H1 (cell line): ENCODE measurements at regions not wholly inside any gene's neighbourhood (a gene's known extent, or its start where the extent isn't known, plus 50 kb on each side); places are given as distances from the start of the nearest gene placed in this dataset.

Experiments used
- CTCF ChIA-PET: fragments of 300-600 bp; sonication (Branson Sonifier 250); formaldehyde crosslinking; loops from one replicate; lab custom pipeline; 2021; ENCODE audit not compliant: partially characterized antibody; lab: Charles Lee
- POLR2A ChIA-PET: fragments of 300-600 bp; sonication (Branson Sonifier 250); formaldehyde crosslinking; loops from one replicate; lab custom pipeline; 2021; ENCODE audit warnings: inconsistent platforms; ENCODE audit not compliant: partially characterized antibody; lab: Charles Lee
- DNase-seq, 2 experiments: peaks; one replicate each; pipeline versions ENCODE4 v3.0.0 to v3.0.0-alpha.2; 2010 to 2022; ENCODE audit warnings: low spot score in 2 of 2, low read depth in 1 of 2, mixed read lengths in 1 of 2
- FAIRE-seq: peaks from 2 replicates; lab custom pipeline; 2011; peaks lifted over from hg19 to GRCh38; lab: Jason Lieb, UNC
- H2AFZ ChIP-seq: 2 replicates; pipeline ENCODE4 v1.8.1; 2012; ENCODE audit warnings: low read length, inconsistent platforms
- H2AK5ac ChIP-seq: 2 replicates; pipeline ENCODE4 v1.6.1; 2013; ENCODE audit warnings: low read depth, low read length
- H2BK120ac ChIP-seq: replicated peaks from 2 replicates; pipeline ENCODE3; 2013; ENCODE audit warnings: low read depth, low read length, inconsistent platforms
- H2BK12ac ChIP-seq: 2 replicates; pipeline ENCODE4 v1.6.1; 2013; ENCODE audit warnings: low read depth, low read length
- H2BK15ac ChIP-seq: 2 replicates; pipeline ENCODE4 v1.6.1; 2013; ENCODE audit warnings: low read length
- H2BK20ac ChIP-seq: 2 replicates; pipeline ENCODE4 v1.6.1; 2013; ENCODE audit warnings: low read length
- H2BK5ac ChIP-seq: 2 replicates; pipeline ENCODE4 v1.6.1; 2013; ENCODE audit warnings: low read depth, low read length
- H3K14ac ChIP-seq: 2 replicates; pipeline ENCODE4 v1.6.1; 2013; ENCODE audit warnings: inconsistent platforms; ENCODE audit not compliant: insufficient read length
- H3K18ac ChIP-seq: 2 replicates; pipeline ENCODE4 v1.6.1; 2013; ENCODE audit warnings: low read length; ENCODE audit errors: extremely low read depth
- H3K23ac ChIP-seq: 2 replicates; pipeline ENCODE4 v1.6.1; 2013; ENCODE audit warnings: inconsistent platforms; ENCODE audit not compliant: insufficient read length
- H3K23me2 ChIP-seq: 2 replicates; pipeline ENCODE4 v1.6.1; 2013; ENCODE audit warnings: low read depth, low read length
- H3K27ac ChIP-seq: 2 replicates; pipeline ENCODE4 v1.6.1; 2011; ENCODE audit warnings: low read depth, low read length, inconsistent platforms
- H3K27me3 ChIP-seq, 4 experiments: replicated peaks in 1 of 4; 1 replicate in 1 of 4; 2 replicates in 3 of 4; pipeline versions ENCODE4 v1.6.1 to v1.8.1; 2011 to 2013; ENCODE audit warnings: low read length in 3 of 4, mild to moderate bottlenecking in 3 of 4, inconsistent platforms in 2 of 4, mixed read lengths in 2 of 4, moderate library complexity in 1 of 4; ENCODE audit not compliant: control insufficient read depth in 3 of 4, insufficient read depth in 3 of 4; ENCODE audit errors: extremely low read depth in 1 of 4
- H3K36me3 ChIP-seq, 4 experiments: 2 replicates each; pipeline versions ENCODE4 v1.6.1 to v1.8.1; 2011 to 2013; ENCODE audit warnings: mild to moderate bottlenecking in 4 of 4, low read length in 3 of 4, moderate library complexity in 2 of 4, control low read depth in 1 of 4, inconsistent platforms in 1 of 4; ENCODE audit not compliant: insufficient read depth in 4 of 4, control insufficient read depth in 2 of 4
- H3K4ac ChIP-seq: replicated peaks from 2 replicates; pipeline ENCODE3; 2013; ENCODE audit warnings: low read length, low read depth, mixed read lengths, inconsistent platforms; ENCODE audit not compliant: insufficient read length
- H3K4me1 ChIP-seq, 4 experiments: replicated peaks in 1 of 4; 1 replicate in 1 of 4; 2 replicates in 3 of 4; pipeline versions ENCODE4 v1.6.1 to v1.8.1; 2011 to 2013; ENCODE audit warnings: low read length in 3 of 4, inconsistent platforms in 2 of 4, mixed read lengths in 1 of 4; ENCODE audit not compliant: insufficient read depth in 4 of 4, control insufficient read depth in 3 of 4
- H3K4me2 ChIP-seq, 2 experiments: 2 replicates each; pipeline versions ENCODE4 v1.6.1 to v1.8.1; 2011 to 2013; ENCODE audit warnings: low read depth in 2 of 2, low read length in 2 of 2, control low read depth in 1 of 2, inconsistent platforms in 1 of 2, mild to moderate bottlenecking in 1 of 2; ENCODE audit not compliant: insufficient read depth in 1 of 2
- H3K4me3 ChIP-seq, 4 experiments: fragments of 200-600, 300-600 bp in 1 of 4; sonication (generic), shearing (Covaris generic), sonication (Bioruptor Twin) in 1 of 4; 2 replicates each; pipeline versions ENCODE4 v1.5.1 to v1.8.1; 2011 to 2016; ENCODE audit warnings: low read length in 4 of 4, low read depth in 3 of 4, control low read depth in 2 of 4, inconsistent platforms in 2 of 4, mild to moderate bottlenecking in 2 of 4, mixed read lengths in 1 of 4, moderate library complexity in 1 of 4; ENCODE audit not compliant: insufficient read depth in 2 of 4; ENCODE audit errors: extremely low read depth in 1 of 4
- H3K56ac ChIP-seq: replicated peaks from 2 replicates; pipeline ENCODE3; 2013; ENCODE audit warnings: low read depth, mild to moderate bottlenecking, mixed read lengths, low read length, inconsistent platforms; ENCODE audit not compliant: insufficient read length
- H3K79me1 ChIP-seq: 2 replicates; pipeline ENCODE4 v1.6.1; 2013; ENCODE audit warnings: low read depth, low read length, control low read depth
- H3K79me2 ChIP-seq, 2 experiments: 2 replicates each; pipeline versions ENCODE4 v1.6.1 to v1.8.1; 2012 to 2013; ENCODE audit warnings: low read length in 2 of 2, mild to moderate bottlenecking in 2 of 2, inconsistent platforms in 1 of 2; ENCODE audit not compliant: insufficient read depth in 2 of 2, control insufficient read depth in 1 of 2
- H3K9ac ChIP-seq, 4 experiments: replicated peaks in 1 of 4; 1 replicate in 1 of 4; 2 replicates in 3 of 4; pipeline versions ENCODE4 v1.6.1 to v1.8.1; 2011 to 2013; ENCODE audit warnings: low read depth in 3 of 4, low read length in 3 of 4, control low read depth in 2 of 4, mild to moderate bottlenecking in 2 of 4, moderate library complexity in 2 of 4, inconsistent platforms in 1 of 4; ENCODE audit errors: extremely low read depth in 1 of 4
- H3K9me3 ChIP-seq, 2 experiments: 2 replicates each; pipeline versions ENCODE4 v1.6.1 to v1.8.1; 2012 to 2013; ENCODE audit warnings: mild to moderate bottlenecking in 2 of 2, moderate library complexity in 2 of 2, control low read depth in 1 of 2, inconsistent platforms in 1 of 2, low read depth in 1 of 2, low read length in 1 of 2, mixed read lengths in 1 of 2; ENCODE audit not compliant: insufficient read depth in 2 of 2
- H4K20me1 ChIP-seq, 2 experiments: replicated peaks in 1 of 2; 2 replicates each; pipeline versions ENCODE3 to v1.8.1; 2011 to 2013; ENCODE audit warnings: inconsistent platforms in 2 of 2, low read length in 2 of 2, mild to moderate bottlenecking in 1 of 2; ENCODE audit not compliant: insufficient read depth in 2 of 2, control insufficient read depth in 1 of 2
- H4K5ac ChIP-seq: 2 replicates; pipeline ENCODE4 v1.6.1; 2013; ENCODE audit warnings: low read length, low read depth, mixed read lengths, inconsistent platforms; ENCODE audit not compliant: insufficient read length
- H4K8ac ChIP-seq: 2 replicates; pipeline ENCODE4 v1.8.0; 2013; ENCODE audit warnings: mild to moderate bottlenecking, moderate library complexity, low read length, inconsistent platforms; ENCODE audit not compliant: insufficient read depth; ENCODE audit errors: extremely low read depth
- H4K91ac ChIP-seq: replicated peaks from 2 replicates; pipeline ENCODE3; 2013; ENCODE audit warnings: low read length, mixed read lengths, inconsistent platforms; ENCODE audit not compliant: insufficient read length
- BACH1 ChIP-seq: IDR thresholded peaks from 2 replicates; pipeline ENCODE4 v1.6.1; 2012; ENCODE audit warnings: low read length, improper control_type of control experiment
- CTBP2 ChIP-seq: IDR thresholded peaks from 2 replicates; pipeline ENCODE4 v1.7.0; 2011; ENCODE audit warnings: borderline replicate concordance, mild to moderate bottlenecking, moderate library complexity, mixed read lengths, low read length; ENCODE audit not compliant: insufficient read depth, insufficient read length
- CTCF ChIP-seq, 3 experiments: IDR thresholded peaks; 1 replicate in 2 of 3; 2 replicates in 1 of 3; pipeline versions ENCODE4 v1.5.1 to v1.6.1; 2011; ENCODE audit warnings: low read length in 3 of 3, mild to moderate bottlenecking in 3 of 3, inconsistent platforms in 2 of 3, low read depth in 1 of 3, moderate library complexity in 1 of 3; ENCODE audit not compliant: insufficient read depth in 1 of 3; ENCODE audit errors: control extremely low read depth in 1 of 3
- JUN ChIP-seq: IDR thresholded peaks from 2 replicates; pipeline ENCODE4 v1.6.1; 2011; ENCODE audit warnings: low read depth, mild to moderate bottlenecking, improper control_type of control experiment, low read length
- POLR2AphosphoS5 ChIP-seq: IDR thresholded peaks from 2 replicates; pipeline ENCODE4 v1.6.1; 2011; ENCODE audit warnings: low read depth, low read length
- RAD21 ChIP-seq, 2 experiments: IDR thresholded peaks in 1 of 2; conservative IDR thresholded peaks in 1 of 2; 2 replicates each; pipeline ENCODE4 v1.6.1; 2011; ENCODE audit warnings: low read depth in 2 of 2, low read length in 2 of 2, improper control_type of control experiment in 1 of 2, inconsistent platforms in 1 of 2, mild to moderate bottlenecking in 1 of 2, moderate library complexity in 1 of 2
- WGBS, 2 experiments: shearing (Covaris generic) in 1 of 2; methylation state at CpG; one replicate each; pipeline versions ENCODE4 v1.1.6 to v1.1.7; 2013 to 2015; ENCODE audit warnings: low lambda C conversion rate in 2 of 2, mixed read lengths in 2 of 2, inconsistent platforms in 1 of 2, low coverage in 1 of 2, missing lambda C conversion rate in 1 of 2; ENCODE audit not compliant: insufficient replicate concordance in 2 of 2, insufficient coverage in 1 of 2, insufficient read length in 1 of 2; ENCODE audit errors: extremely low coverage in 1 of 2, missing lambda C conversion rate in 1 of 2; 5-methylcytosine and 5-hydroxymethylcytosine counted together

GRCh38 chrX:19225909-19226308 is 103.6 kb upstream of the ADGRG2 start:
- no peak overlapping the region; the same call in 1 of the 2 replicates for H2AFZ ChIP-seq
- 65% methylated on average over 6 of the region's 7 CpGs; no CpG with 5 or more reads in 1 of the 2 experiments for WGBS, 2 experiments
- no peak for DNase-seq

More at GRCh38 chrX:19225909-19226308, 103.6 kb upstream of the ADGRG2 start:
- no peaks in the 10 kb centered on the region for H3K9me3 ChIP-seq
- no peak overlapping the region for H2BK5ac ChIP-seq
- no peak overlapping the region for H4K5ac ChIP-seq
- TF ChIP-seq CTBP2 (no peak), RAD21 (IDR thresholded peaks at IDR 0.05 in 1 of 2, conservative IDR thresholded peaks at IDR 0.05 in 1 of 2; ENCODE audit: low read depth in 2 of 2, low read length in 2 of 2) (peak; percentile 54 to 68), BACH1 (peak; percentile 38; the same call in 1 of the 2 replicates), CTCF (IDR thresholded peaks at IDR 0.05; ENCODE audit: control extremely low read depth in 1 of 3, insufficient read depth in 1 of 3, low read depth in 1 of 3, low read length in 3 of 3) (peak in 2 of 3 experiments; percentile 38 to 47; a peak in 3 of 4 replicates), POLR2AphosphoS5 (no peak), JUN (no peak)
- H4K8ac ChIP-seq: no peak overlapping the region
- H3K79me1 ChIP-seq: no peaks in the 10 kb centered on the region
- H3K36me3 ChIP-seq: no peaks in the 10 kb centered on the region
- no peak overlapping the region for H3K56ac ChIP-seq
- peak; percentile 55 for FAIRE-seq
- no peak overlapping the region for H2BK20ac ChIP-seq
- H3K23me2 ChIP-seq: no peaks in the 10 kb centered on the region
- POLR2A ChIA-PET: no interaction called here
- no peak overlapping the region for H3K4ac ChIP-seq
- H3K18ac ChIP-seq: no peak overlapping the region; the same call in 1 of the 2 replicates
- no peak overlapping the region for H2AK5ac ChIP-seq
- no peak overlapping the region for H4K91ac ChIP-seq
- no peak overlapping the region for H2BK120ac ChIP-seq
- H3K9ac ChIP-seq: no peak overlapping the region
- H2BK12ac ChIP-seq: no peak overlapping the region
- no peak overlapping the region for H3K4me3 ChIP-seq
- H3K27ac ChIP-seq: no peak overlapping the region
- H3K4me1 ChIP-seq: no peaks in the 10 kb centered on the region
- H2BK15ac ChIP-seq: no peak overlapping the region
- CTCF ChIA-PET: interaction anchor here (0.7 to 1.3 kb wide), 6 partner anchors 70 to 219 kb away, joined by 3 to 5 read pairs (median 3); no protein-coding TSS in a partner anchor
- H3K23ac ChIP-seq: no peak overlapping the region
- H3K14ac ChIP-seq: no peak overlapping the region
- no peaks in the 10 kb centered on the region for H3K27me3 ChIP-seq
- no peaks in the 10 kb centered on the region for H4K20me1 ChIP-seq
- no peak overlapping the region for H3K4me2 ChIP-seq
- no peaks in the 10 kb centered on the region for H3K79me2 ChIP-seq
